ENCODE measurements at regions not wholly inside any gene's neighbourhood (a gene's known extent, or its start where the extent isn't known, plus 50 kb on each side); places are given as distances from the start of the nearest gene placed in this dataset.

DNA sequence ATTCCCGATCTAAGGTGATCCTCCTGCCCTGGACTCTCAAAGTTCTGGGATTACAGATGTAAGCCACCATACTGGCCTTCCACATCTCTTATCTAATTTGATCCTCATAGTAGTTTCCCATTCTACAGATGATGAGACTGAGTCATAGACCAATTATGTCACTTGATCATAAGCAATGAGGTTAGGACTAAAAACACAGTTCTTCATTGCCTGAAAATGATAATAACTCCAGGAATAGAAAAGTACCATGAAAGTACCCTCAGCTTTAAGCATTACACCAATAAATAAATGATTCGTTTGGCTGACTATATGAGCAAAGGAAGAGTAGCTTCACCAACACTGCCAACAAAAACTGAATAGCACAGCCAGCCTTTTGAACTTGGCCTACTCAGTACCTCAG, 389.5 kb downstream of the ACTL7B start:
- TF ChIP-seq CTCF (conservative IDR thresholded peaks at IDR 0.05; ENCODE audit: low read depth, low read length) (no peak), SMC3 (IDR thresholded peaks at IDR 0.05; ENCODE audit: low read depth, low read length) (no peak), POLR2A (IDR thresholded peaks at IDR 0.05; ENCODE audit: low read depth, low read length) (no peak), RAD21 (IDR thresholded peaks at IDR 0.05; ENCODE audit: low read length) (no peak)
